Activated T-helper 1 cell treated with anti-CD3 and anti-CD28 coated beads, Interleukin-12 subunit alpha, Interleukin-12 subunit beta, Interleukin-2, Interleukin-4 antibody, amounts not matched to agents 30 ng/mL and 10 ng/mL and 1 ng/mL, durations not matched to agents 14 hours and 24 hours and 36 hours (primary cell): ENCODE measurements at regions not wholly inside any gene's neighbourhood (a gene's known extent, or its start where the extent isn't known, plus 50 kb on each side); places are given as distances from the start of the nearest gene placed in this dataset.

Experiments
- DNase-seq: peaks from one replicate; pipeline ENCODE4 v3.0.0; 2021; ENCODE audit warnings: low spot score
- H3K27ac Mint-ChIP-seq: one replicate; pipeline ENCODE4 v1.8.0; 2021; ENCODE audit warnings: mild to moderate bottlenecking, mixed read lengths
- H3K27me3 Mint-ChIP-seq: one replicate; pipeline ENCODE4 v1.8.0; 2022; ENCODE audit warnings: mild to moderate bottlenecking, moderate library complexity, mixed read lengths; ENCODE audit not compliant: insufficient read depth
- H3K36me3 Mint-ChIP-seq: one replicate; pipeline ENCODE4 v1.8.0; 2021; ENCODE audit warnings: low read depth, mixed read lengths
- H3K4me1 Mint-ChIP-seq: one replicate; pipeline ENCODE4 v1.8.0; 2021; ENCODE audit warnings: low read depth, mixed read lengths
- H3K4me3 Mint-ChIP-seq: one replicate; pipeline ENCODE4 v1.8.0; 2021; ENCODE audit warnings: mild to moderate bottlenecking, moderate library complexity, mixed read lengths
- H3K9me3 Mint-ChIP-seq: one replicate; pipeline ENCODE4 v1.8.0; 2021; ENCODE audit warnings: mixed read lengths
- intact Hi-C: fragments of 100-400 bp; cut with micrococcal nuclease; formaldehyde crosslinking; loops from one replicate; pipeline ENCODE4 v1.15.1; 2024

- no peaks in the 10 kb centered on the region for H3K27me3 Mint-ChIP-seq
- no peaks in the 10 kb centered on the region for H3K36me3 Mint-ChIP-seq
- intact Hi-C loops: no loop called here
- no peak overlapping the region for H3K27ac Mint-ChIP-seq
- no peaks in the 10 kb centered on the region for H3K4me1 Mint-ChIP-seq
- H3K9me3 Mint-ChIP-seq: no peaks in the 10 kb centered on the region
- DNase-seq: no peak
- no peak overlapping the region for H3K4me3 Mint-ChIP-seq
Observed at GRCh38 chrX:11967986-11968869, 170.0 kb upstream of the FRMPD4 start.

GRCh38 chrX:11968991-11969390 is 169.3 kb upstream of the FRMPD4 start:
- Mint-ChIP-seq H3K27ac (no peak overlapping the region), H3K4me1 (no peaks in the 10 kb centered on the region), H3K4me3 (no peak overlapping the region), H3K27me3 (no peaks in the 10 kb centered on the region), H3K9me3 (no peaks in the 10 kb centered on the region), H3K36me3 (no peaks in the 10 kb centered on the region)
- intact Hi-C loops: no loop called here
- DNase-seq: no peak

GRCh38 chrX:11970578-11971359 is 167.5 kb upstream of the FRMPD4 start:
- Mint-ChIP-seq H3K27me3 (no peaks in the 10 kb centered on the region), H3K27ac (no peak overlapping the region), H3K9me3 (no peaks in the 10 kb centered on the region), H3K36me3 (no peaks in the 10 kb centered on the region), H3K4me3 (no peak overlapping the region), H3K4me1 (no peaks in the 10 kb centered on the region)
- intact Hi-C loops: no loop called here
- no peak for DNase-seq

GRCh38 chrX:11976663-11977062 is 161.6 kb upstream of the FRMPD4 start:
- Mint-ChIP-seq H3K4me3 (no peak overlapping the region), H3K4me1 (no peaks in the 10 kb centered on the region)

GRCh38 chrX:11992271-11992670 is 146.0 kb upstream of the FRMPD4 start:
- H3K4me1 Mint-ChIP-seq: no peaks in the 10 kb centered on the region
- no peak for DNase-seq
- intact Hi-C loops: no loop called here
- no peaks in the 10 kb centered on the region for H3K9me3 Mint-ChIP-seq
- no peak overlapping the region for H3K27ac Mint-ChIP-seq
- H3K27me3 Mint-ChIP-seq: no peaks in the 10 kb centered on the region
- no peaks in the 10 kb centered on the region for H3K36me3 Mint-ChIP-seq
- no peak overlapping the region for H3K4me3 Mint-ChIP-seq

More at GRCh38 chrX:11976663-11977062, 161.6 kb upstream of the FRMPD4 start:
- intact Hi-C loops: no loop called here
- no peaks in the 10 kb centered on the region for H3K27me3 Mint-ChIP-seq
- H3K27ac Mint-ChIP-seq: no peak overlapping the region
- no peaks in the 10 kb centered on the region for H3K9me3 Mint-ChIP-seq
- no peak for DNase-seq
- H3K36me3 Mint-ChIP-seq: no peaks in the 10 kb centered on the region

GRCh38 chrX:11995146-11995545 is 143.1 kb upstream of the FRMPD4 start:
- Mint-ChIP-seq H3K4me1 (no peaks in the 10 kb centered on the region), H3K27ac (no peak overlapping the region), H3K27me3 (no peaks in the 10 kb centered on the region), H3K9me3 (no peaks in the 10 kb centered on the region), H3K36me3 (no peaks in the 10 kb centered on the region), H3K4me3 (no peak overlapping the region)
- no peak for DNase-seq
- intact Hi-C loops: no loop called here

- H3K27ac Mint-ChIP-seq: no peak overlapping the region
Observed at GRCh38 chrX:11996810-11997209, 141.5 kb upstream of the FRMPD4 start.

GRCh38 chrX:11998944-11999343 is 139.3 kb upstream of the FRMPD4 start:
- Mint-ChIP-seq H3K4me1 (no peaks in the 10 kb centered on the region), H3K27ac (no peak overlapping the region), H3K27me3 (no peaks in the 10 kb centered on the region), H3K36me3 (no peaks in the 10 kb centered on the region), H3K9me3 (no peaks in the 10 kb centered on the region), H3K4me3 (no peak overlapping the region)
- no peak for DNase-seq
- intact Hi-C loops: no loop called here

More at GRCh38 chrX:11996810-11997209, 141.5 kb upstream of the FRMPD4 start:
- Mint-ChIP-seq H3K9me3 (no peaks in the 10 kb centered on the region), H3K4me1 (no peaks in the 10 kb centered on the region), H3K4me3 (no peak overlapping the region), H3K27me3 (no peaks in the 10 kb centered on the region), H3K36me3 (no peaks in the 10 kb centered on the region)
- no peak for DNase-seq
- intact Hi-C loops: no loop called here

GRCh38 chrX:12002876-12003275 is 135.4 kb upstream of the FRMPD4 start:
- H3K4me1 Mint-ChIP-seq: no peaks in the 10 kb centered on the region
- no peaks in the 10 kb centered on the region for H3K9me3 Mint-ChIP-seq
- H3K27me3 Mint-ChIP-seq: no peaks in the 10 kb centered on the region
- DNase-seq: no peak
- intact Hi-C loops: no loop called here
- H3K4me3 Mint-ChIP-seq: no peak overlapping the region
- H3K27ac Mint-ChIP-seq: no peak overlapping the region
- H3K36me3 Mint-ChIP-seq: no peaks in the 10 kb centered on the region

GRCh38 chrX:12007881-12008280 is 130.4 kb upstream of the FRMPD4 start:
- H3K9me3 Mint-ChIP-seq: no peaks in the 10 kb centered on the region
- DNase-seq: no peak
- no peaks in the 10 kb centered on the region for H3K4me1 Mint-ChIP-seq
- H3K36me3 Mint-ChIP-seq: no peaks in the 10 kb centered on the region
- no peak overlapping the region for H3K27ac Mint-ChIP-seq
- peaks cover 2% of the 10 kb centered on the region for H3K27me3 Mint-ChIP-seq
- no peak overlapping the region for H3K4me3 Mint-ChIP-seq
- intact Hi-C loops: no loop called here

GRCh38 chrX:12010436-12010835 is 127.8 kb upstream of the FRMPD4 start:
- Mint-ChIP-seq H3K36me3 (no peaks in the 10 kb centered on the region), H3K4me1 (no peaks in the 10 kb centered on the region), H3K27me3 (peaks cover 2% of the 10 kb centered on the region), H3K27ac (no peak overlapping the region), H3K9me3 (no peaks in the 10 kb centered on the region), H3K4me3 (no peak overlapping the region)
- intact Hi-C loops: no loop called here
- no peak for DNase-seq

- Mint-ChIP-seq H3K27me3 (peaks cover 2% of the 10 kb centered on the region), H3K27ac (no peak overlapping the region), H3K4me3 (no peak overlapping the region), H3K4me1 (no peaks in the 10 kb centered on the region), H3K36me3 (no peaks in the 10 kb centered on the region), H3K9me3 (no peaks in the 10 kb centered on the region)
- no peak for DNase-seq
- intact Hi-C loops: no loop called here
Observed at GRCh38 chrX:12011075-12011474, 127.2 kb upstream of the FRMPD4 start.

- no peaks in the 10 kb centered on the region for H3K36me3 Mint-ChIP-seq
- H3K27me3 Mint-ChIP-seq: peaks cover 2% of the 10 kb centered on the region
- H3K4me1 Mint-ChIP-seq: no peaks in the 10 kb centered on the region
- no peak overlapping the region for H3K4me3 Mint-ChIP-seq
- no peak overlapping the region for H3K27ac Mint-ChIP-seq
- intact Hi-C loops: no loop called here
- H3K9me3 Mint-ChIP-seq: no peaks in the 10 kb centered on the region
- DNase-seq: no peak
Observed at GRCh38 chrX:12013211-12013618, 125.1 kb upstream of the FRMPD4 start.
